Sciatic nerve (tissue), 2 donors: ENCODE measurements at regions not wholly inside any gene's neighbourhood (a gene's known extent, or its start where the extent isn't known, plus 50 kb on each side); places are given as distances from the start of the nearest gene placed in this dataset.
"Not testable (repeated sequence)": the region's sequence is repeated elsewhere in the genome, so short reads cannot be mapped to it uniquely, and the experiment has no call there.

Source experiments
- ATAC-seq: fragments of 200-7000 bp; cut with Tn5 transposase; one replicate; pipeline ENCODE4 v1.9.1; 2020; ENCODE audit warnings: mild to moderate bottlenecking, moderate library complexity
- DNase-seq: peaks from one replicate; pipeline ENCODE4 v3.0.0-alpha.2; 2020; ENCODE audit warnings: low spot score
- intact Hi-C: fragments of 100-400 bp; cut with DNase I; formaldehyde crosslinking; loops from one replicate; pipeline ENCODE4 v1.14.2; 2022
- donor health status: DM: no; HTN: no; CAD: no.
- donor health status: DM: no; HTN: no; CAD: no.

DNA sequence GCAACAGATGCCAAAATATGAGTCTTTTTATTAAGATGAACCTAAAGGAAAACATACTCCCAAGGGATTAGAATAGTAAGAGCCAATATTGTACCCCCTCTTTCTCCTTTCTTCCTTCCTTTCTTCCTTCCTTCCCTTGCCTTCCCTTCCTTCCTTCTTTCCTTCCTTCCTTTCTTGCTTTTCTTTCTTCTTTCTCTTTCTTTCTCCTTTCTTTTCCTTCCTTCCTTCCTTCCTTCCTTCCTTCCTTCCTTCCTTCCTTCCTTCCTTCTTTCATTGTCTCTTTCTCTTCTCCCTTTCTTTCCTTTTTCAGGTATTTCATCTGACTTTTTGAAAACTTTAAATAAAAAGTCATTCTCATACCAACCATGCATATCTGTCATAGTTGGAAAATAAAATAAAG is 892.5 kb downstream of the LRFN5 start:
- intact Hi-C loops = no loop called here
- ATAC-seq = no peak
- no peak for DNase-seq

- intact Hi-C loops = no loop called here
- ATAC-seq (no peak), DNase-seq (no peak)
Measured at GRCh38 chr14:42490536-42490935, 883.9 kb downstream of the LRFN5 start.

DNA sequence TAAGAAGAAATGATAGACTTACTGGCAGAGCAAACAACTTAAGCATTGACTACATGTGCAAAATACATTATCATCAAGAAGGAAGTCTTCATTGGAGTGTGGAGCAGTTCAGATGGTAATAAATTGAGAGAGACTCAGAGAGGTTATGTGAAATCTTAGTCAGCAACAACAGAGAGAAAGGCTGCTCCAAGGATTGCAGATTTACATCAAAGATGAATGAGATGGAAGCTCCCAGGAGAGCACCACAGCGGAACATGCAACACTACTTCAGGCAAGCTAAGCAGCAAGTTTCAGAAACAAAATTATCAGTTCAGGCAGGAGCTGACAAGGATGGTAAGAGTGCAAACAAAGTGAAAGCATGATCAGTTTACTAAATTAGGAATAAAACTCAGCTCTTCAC is 882.3 kb downstream of the LRFN5 start:
- intact Hi-C loops = no loop called here
- DNase-seq (no peak), ATAC-seq (no peak)

- DNase-seq, intact Hi-C loops, ATAC-seq: not testable (repeated sequence)
Measured at GRCh38 chr14:42482345-42482971, 875.8 kb downstream of the LRFN5 start.

DNA sequence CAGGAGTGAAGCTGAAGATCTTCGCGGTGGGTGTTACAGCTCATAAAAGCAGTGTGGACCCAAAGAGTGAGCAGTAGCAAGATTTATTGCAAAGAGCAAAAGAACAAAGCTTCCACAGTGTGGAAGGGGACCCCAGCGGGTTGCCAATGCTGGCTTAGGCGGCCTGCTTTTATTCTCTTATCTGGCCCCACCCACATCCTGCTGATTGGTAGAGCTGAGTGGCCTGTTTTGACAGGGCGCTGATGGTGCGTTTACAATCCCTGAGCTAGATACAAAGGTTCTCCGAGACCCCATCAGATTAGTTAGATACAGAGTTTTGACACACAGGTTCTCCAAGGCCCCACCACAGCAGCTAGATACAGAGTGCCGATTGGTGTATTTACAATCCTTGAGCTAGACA is 875.0 kb downstream of the LRFN5 start:
- DNase-seq, ATAC-seq, intact Hi-C loops: not testable (repeated sequence)

DNA sequence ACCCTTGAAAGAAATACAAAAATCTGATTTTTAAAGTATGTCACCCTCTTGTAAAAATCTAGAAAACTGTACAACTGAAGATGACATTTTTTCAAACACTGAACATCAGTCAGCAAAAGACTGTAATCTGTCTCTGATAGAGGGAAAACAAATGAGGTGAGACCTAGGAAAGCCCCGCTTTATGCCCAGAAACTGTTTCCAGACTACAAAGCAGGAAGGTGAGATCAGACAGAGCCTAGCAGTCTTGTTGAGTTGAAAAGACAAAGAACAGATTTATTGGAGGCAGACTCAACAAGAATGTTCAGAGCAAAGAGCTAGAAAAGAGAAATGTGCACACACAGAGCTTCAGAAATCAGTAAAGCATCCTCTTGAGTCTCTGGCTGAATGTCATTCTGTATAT is 873.6 kb downstream of the LRFN5 start:
- intact Hi-C loops = no loop called here
- DNase-seq = no peak
- ATAC-seq = no peak

DNA sequence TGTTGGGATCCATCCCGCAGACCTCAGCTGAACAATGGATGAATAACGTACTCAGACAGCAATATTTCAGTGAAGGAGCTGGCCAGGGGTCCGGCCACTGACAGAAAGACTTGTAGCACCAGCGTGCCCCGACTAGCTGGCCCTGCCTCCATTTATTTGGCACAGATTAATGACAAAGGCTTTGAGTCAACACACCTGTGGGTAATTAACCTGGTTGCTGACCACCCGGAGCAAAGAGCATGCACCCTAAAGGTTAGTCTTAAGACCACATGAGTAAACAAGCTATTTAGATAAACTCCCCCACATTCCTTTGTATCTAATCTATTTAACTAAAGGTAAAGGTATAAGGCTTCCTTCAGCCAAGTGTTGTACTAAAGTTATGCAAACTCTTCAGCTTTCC is 868.6 kb downstream of the LRFN5 start:
- DNase-seq = no peak
- no peak for ATAC-seq
- intact Hi-C loops = no loop called here

DNA sequence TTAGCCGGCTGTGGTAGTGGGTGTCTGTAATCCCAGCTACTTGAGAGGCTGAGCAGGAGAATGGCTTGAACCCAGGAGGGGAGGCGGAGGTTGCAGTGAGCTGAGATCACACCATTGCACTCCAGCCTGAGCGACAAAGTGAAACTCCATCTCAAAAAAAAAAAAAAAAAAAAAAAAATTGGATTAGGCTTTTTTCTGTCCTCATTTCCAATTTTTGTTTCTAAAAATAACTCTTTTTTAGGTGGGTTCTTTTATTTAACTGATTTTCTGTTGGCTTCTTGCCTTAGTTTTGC is 863.7 kb downstream of the LRFN5 start:
- intact Hi-C loops = no loop called here
- ATAC-seq = no peak
- no peak for DNase-seq

DNA sequence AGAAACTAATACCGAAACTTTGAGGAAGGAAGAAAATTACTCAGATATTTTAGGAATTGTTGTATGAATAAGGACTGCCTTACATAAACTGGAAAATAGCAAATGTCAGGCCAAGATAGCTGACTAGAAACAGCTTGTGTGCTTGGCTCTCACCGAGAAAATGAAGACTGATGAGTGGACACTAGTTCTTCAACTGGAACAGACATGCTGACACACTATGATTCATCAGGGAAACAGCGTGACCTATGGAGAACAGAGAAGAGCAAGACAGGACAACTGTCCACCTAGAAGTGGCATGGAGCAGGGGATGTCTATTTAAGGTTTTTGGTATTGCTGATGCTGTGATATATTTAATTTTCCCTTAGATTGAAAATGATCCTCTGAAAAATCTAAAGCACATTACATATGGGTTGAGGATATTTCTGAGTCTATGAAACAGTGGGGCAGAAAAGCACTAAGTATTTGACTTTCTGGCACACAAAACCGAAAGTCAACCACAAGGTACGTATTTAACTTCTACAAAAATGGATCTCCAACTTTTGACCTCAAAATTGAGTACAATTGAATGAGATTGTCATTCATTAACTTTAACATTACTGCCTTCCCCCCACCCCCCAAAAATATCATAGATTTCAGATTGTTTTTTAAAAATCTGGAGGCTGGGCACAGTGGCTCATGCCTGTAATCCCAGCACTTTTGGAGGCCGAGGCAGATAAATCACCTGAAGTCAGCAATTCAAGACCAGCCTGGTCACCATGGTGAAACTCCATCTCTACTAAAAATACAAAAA is 863.2 kb downstream of the LRFN5 start:
- ATAC-seq = no peak
- intact Hi-C loops = no loop called here

GRCh38 chr14:42460673-42461072 is 854.0 kb downstream of the LRFN5 start:
- DNase-seq (no peak), ATAC-seq (no peak)
- intact Hi-C loops = no loop called here

More for the DNA sequence above, 863.2 kb downstream of the LRFN5 start:
- no peak for DNase-seq

- DNase-seq = no peak
- no peak for ATAC-seq
- intact Hi-C loops = no loop called here
Measured at GRCh38 chr14:42459171-42459685, 852.6 kb downstream of the LRFN5 start.

DNA sequence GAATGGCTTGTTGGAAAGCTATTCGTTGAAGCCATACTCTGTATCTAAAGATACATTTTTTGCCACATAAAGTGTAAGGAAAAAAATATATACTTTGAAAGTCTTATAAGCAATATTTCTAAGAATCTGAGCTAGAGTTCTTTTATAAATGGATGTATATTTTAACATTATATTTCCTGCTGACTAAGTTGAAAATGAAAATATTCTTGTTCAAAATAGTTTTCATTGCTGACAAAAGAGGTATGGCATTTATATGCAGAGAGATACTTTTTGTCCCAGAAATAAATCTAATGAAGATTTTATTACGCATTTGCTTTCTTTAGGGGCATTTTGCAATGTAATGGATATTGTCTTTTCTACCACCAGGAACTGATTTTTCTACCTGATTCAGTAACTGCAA is 834.9 kb downstream of the LRFN5 start:
- no peak for DNase-seq
- no peak for ATAC-seq
- intact Hi-C loops = no loop called here

- intact Hi-C loops = no loop called here
- ATAC-seq (no peak), DNase-seq (no peak)
Measured at GRCh38 chr14:42437809-42438208, 831.1 kb downstream of the LRFN5 start.

GRCh38 chr14:42429401-42429800 is 822.7 kb downstream of the LRFN5 start:
- no peak for DNase-seq
- ATAC-seq = no peak
- intact Hi-C loops = no loop called here

DNA sequence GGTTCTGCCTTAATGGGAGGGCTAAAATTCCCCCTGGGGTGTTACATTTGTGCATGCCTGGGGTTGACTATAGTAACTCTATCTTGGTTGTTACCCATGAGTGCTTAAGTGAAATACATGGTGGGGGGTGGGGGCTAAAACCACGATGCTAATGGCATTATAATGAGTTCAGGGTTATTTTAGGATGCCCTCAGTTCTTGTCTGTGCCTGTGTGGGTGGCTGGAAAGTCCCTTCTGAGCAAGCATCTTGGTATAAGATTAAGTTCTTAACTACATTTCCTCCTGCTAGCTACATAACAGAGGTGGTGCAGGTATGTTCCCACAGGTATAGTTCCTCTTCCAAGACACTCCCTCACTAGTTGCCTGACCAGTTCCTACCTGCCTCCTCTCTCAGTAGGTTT is 822.3 kb downstream of the LRFN5 start:
- ATAC-seq = no peak
- intact Hi-C loops = no loop called here
- DNase-seq = no peak

- intact Hi-C loops = no loop called here
- ATAC-seq (no peak), DNase-seq (no peak)
Measured at GRCh38 chr14:42424501-42424900, 817.8 kb downstream of the LRFN5 start.

- DNase-seq = no peak
- ATAC-seq = no peak
- intact Hi-C loops = no loop called here
Measured at GRCh38 chr14:42421377-42422078, 814.9 kb downstream of the LRFN5 start.

DNA sequence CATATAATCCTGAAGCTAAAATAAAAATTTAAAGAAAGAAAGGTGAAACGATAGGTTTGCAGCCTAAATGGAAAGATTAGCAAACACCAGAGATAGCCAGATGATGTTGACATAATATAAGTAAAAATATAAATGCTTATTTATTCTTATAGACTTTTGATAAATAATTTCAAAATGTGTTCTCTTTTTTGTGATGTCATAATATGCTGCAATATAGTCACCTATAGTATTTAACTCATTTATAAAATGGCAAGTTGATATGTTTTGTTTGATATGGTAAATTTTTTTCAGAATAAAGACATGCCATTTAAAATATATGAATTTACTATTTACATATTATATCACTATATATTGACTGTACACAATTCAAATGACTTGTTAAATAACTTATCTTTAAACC is 813.4 kb downstream of the LRFN5 start:
- intact Hi-C loops = no loop called here
- ATAC-seq (no peak), DNase-seq (no peak)

DNA sequence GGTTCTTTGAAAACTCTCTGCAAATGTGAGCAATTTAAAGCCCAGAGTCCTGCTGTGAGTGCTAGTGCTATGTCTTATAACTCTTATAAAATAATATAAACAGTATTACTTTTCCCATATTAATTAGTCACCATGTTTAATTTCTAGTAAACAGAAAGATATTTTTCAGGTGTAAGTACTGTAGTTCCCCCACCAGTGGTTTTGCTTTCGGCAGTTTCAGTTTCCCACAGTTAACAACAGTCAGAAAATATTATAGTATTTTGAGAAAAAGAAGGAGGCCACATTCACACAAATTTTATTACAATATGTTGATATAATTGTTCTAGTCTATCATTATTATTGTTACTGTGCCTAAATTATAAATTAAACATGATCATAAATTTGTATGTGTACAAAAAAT is 800.5 kb downstream of the LRFN5 start:
- ATAC-seq (no peak), DNase-seq (no peak)
- intact Hi-C loops = no loop called here

- intact Hi-C loops = no loop called here
- ATAC-seq = no peak
- DNase-seq = no peak
Measured at GRCh38 chr14:42391146-42391834, 784.6 kb downstream of the LRFN5 start.
